HepG2 (cell line): ENCODE measurements at regions not wholly inside any gene's neighbourhood (a gene's known extent, or its start where the extent isn't known, plus 50 kb on each side); places are given as distances from the start of the nearest gene placed in this dataset.

Experiments
- ATAC-seq: fragments of 200-7000 bp; cut with Tn5 transposase; 3 replicates; pipeline ENCODE4 v1.9.1; 2020; ENCODE audit warnings: mild to moderate bottlenecking, moderate library complexity
- BruUV-seq: library from RNA; stranded (reverse); fragments of 400-500 nt; replicated peaks from 2 replicates; lab custom pipeline; 2021; lab: Mats Ljungman, UMichigan
- CTCF ChIA-PET: fragments of 300-600 bp; formaldehyde crosslinking; extraction: SDS; loops from one replicate; lab custom pipeline; 2021; ENCODE audit warnings: low total read pairs, inconsistent platforms, low intra/inter-chr PET ratio; lab: Yijun Ruan, JAX
- POLR2A ChIA-PET: fragments of 350-600 bp; sonication (Branson Sonifier 250); formaldehyde crosslinking; loops from one replicate; lab custom pipeline; 2020; ENCODE audit warnings: antibody characterized with exemption, inconsistent platforms; lab: Yijun Ruan, JAX
- DNase-seq: peaks from one replicate; pipeline ENCODE4 v3.0.0-alpha.2; 2015; ENCODE audit warnings: low spot score
- FAIRE-seq: peaks from 3 replicates; lab custom pipeline; 2011; peaks lifted over from hg19 to GRCh38; lab: Jason Lieb, UNC
- H2AFZ ChIP-seq: one replicate; pipeline ENCODE4 v1.6.1; 2011; ENCODE audit warnings: low read length, inconsistent platforms
- H3K27ac ChIP-seq: fragments of 300-600 bp; 3 replicates; pipeline ENCODE4 v1.8.0; 2011; ENCODE audit warnings: mixed run types, mild to moderate bottlenecking, mixed read lengths, low read length, inconsistent platforms; ENCODE audit not compliant: insufficient read depth; ENCODE audit errors: extremely low read length
- H3K27me3 ChIP-seq, 2 experiments: fragments of 200-600 bp in 1 of 2; 2 replicates in 1 of 2; 3 replicates in 1 of 2; pipeline versions ENCODE4 v1.6.0 to v1.8.0; 2011; ENCODE audit warnings: low read length in 2 of 2, mild to moderate bottlenecking in 2 of 2, moderate library complexity in 2 of 2, inconsistent platforms in 1 of 2; ENCODE audit not compliant: insufficient read depth in 2 of 2, control insufficient read depth in 1 of 2
- H3K36me3 ChIP-seq, 2 experiments: fragments of 200-600 bp in 1 of 2; replicated peaks in 1 of 2; 2 replicates in 1 of 2; 3 replicates in 1 of 2; pipeline versions ENCODE4 v1.5.1 to v1.8.0; 2011; ENCODE audit warnings: low read length in 2 of 2, inconsistent platforms in 1 of 2; ENCODE audit not compliant: insufficient read depth in 2 of 2, control insufficient read depth in 1 of 2
- H3K4me1 ChIP-seq: 2 replicates; pipeline ENCODE4 v1.5.1; 2012; ENCODE audit warnings: low read length, inconsistent platforms; ENCODE audit not compliant: insufficient read depth
- H3K4me2 ChIP-seq: 2 replicates; pipeline ENCODE4 v1.6.0; 2011; ENCODE audit warnings: low read depth, low read length, inconsistent platforms
- H3K4me3 ChIP-seq, 3 experiments: fragments of 200-600 bp in 1 of 3; sonication (generic), shearing (Covaris generic) in 1 of 3; replicated peaks in 1 of 3; 2 replicates each; pipeline ENCODE4 v1.5.1; 2011 to 2016; ENCODE audit warnings: low read length in 3 of 3, inconsistent platforms in 2 of 3, low read depth in 2 of 3, mild to moderate bottlenecking in 2 of 3, control low read depth in 1 of 3, mixed read lengths in 1 of 3; ENCODE audit not compliant: insufficient read depth in 1 of 3
- H3K79me2 ChIP-seq: one replicate; pipeline ENCODE4 v1.6.1; 2011; ENCODE audit warnings: low read length, inconsistent platforms; ENCODE audit not compliant: insufficient read depth
- H3K9ac ChIP-seq: 2 replicates; pipeline ENCODE4 v1.6.0; 2011; ENCODE audit warnings: mild to moderate bottlenecking, low read depth, low read length, inconsistent platforms; ENCODE audit not compliant: insufficient read depth
- H3K9me3 ChIP-seq: 2 replicates; pipeline ENCODE4 v1.5.1; 2012; ENCODE audit warnings: mild to moderate bottlenecking, low read length
- H4K20me1 ChIP-seq: 2 replicates; pipeline ENCODE4 v1.6.0; 2011; ENCODE audit warnings: inconsistent platforms, mild to moderate bottlenecking, low read length, moderate library complexity; ENCODE audit not compliant: insufficient read depth
- GABPA ChIP-seq, 2 experiments: IDR thresholded peaks; 2 replicates each; pipeline ENCODE4 v1.6.1; 2011 to 2016; ENCODE audit warnings: low read depth in 2 of 2, low read length in 1 of 2, missing biosample characterization in 1 of 2, missing genetic modification characterization in 1 of 2
- MAFK ChIP-seq, 2 experiments: IDR thresholded peaks in 1 of 2; conservative IDR thresholded peaks in 1 of 2; 2 replicates each; pipeline ENCODE4 v1.6.1; 2011; ENCODE audit warnings: improper control_type of control experiment in 2 of 2, low read length in 2 of 2
- PLRG1 ChIP-seq: fragments of 450-650 bp; conservative IDR thresholded peaks from 2 replicates; pipeline ENCODE4 v1.6.1; 2016
- SMAD1 ChIP-seq: sonication (generic); formaldehyde crosslinking; IDR thresholded peaks from 2 replicates; pipeline ENCODE4 v1.4.0; 2020; ENCODE audit warnings: missing genetic modification reagents, low read depth, mild to moderate bottlenecking, borderline replicate concordance
- TCF12 ChIP-seq, 2 experiments: fragments of 450-650 bp in 1 of 2; sonication (generic) in 1 of 2; formaldehyde crosslinking in 1 of 2; IDR thresholded peaks; 2 replicates each; pipeline versions ENCODE4 v1.6.1 to v1.8.0; 2017 to 2022; ENCODE audit warnings: antibody characterized with exemption in 1 of 2, mild to moderate bottlenecking in 1 of 2, missing genetic modification reagents in 1 of 2, moderate library complexity in 1 of 2
- ZNF569 ChIP-seq: sonication (generic); formaldehyde crosslinking; IDR thresholded peaks from 2 replicates; pipeline ENCODE4 v1.5.0; 2020; ENCODE audit warnings: mild to moderate bottlenecking, missing genetic modification reagents, moderate library complexity, borderline replicate concordance
- ZNF644 ChIP-seq: IDR thresholded peaks from 2 replicates; pipeline ENCODE4 v1.6.1; 2016; ENCODE audit warnings: low read depth
- ZNF703 ChIP-seq: sonication (generic); formaldehyde crosslinking; IDR thresholded peaks from 2 replicates; pipeline ENCODE4 v1.5.1; 2020; ENCODE audit warnings: missing genetic modification reagents, mild to moderate bottlenecking, moderate library complexity, borderline replicate concordance
- WGBS: methylation state at CpG from one replicate; pipeline ENCODE4 v1.1.6; 2017; ENCODE audit warnings: low lambda C conversion rate; 5-methylcytosine and 5-hydroxymethylcytosine counted together
- in situ Hi-C: cut with HindIII; loops from 2 replicates; pipeline ENCODE4 v1.10.0; 2017; ENCODE audit warnings: low pct_unique_long_range_greater_than_20kb; ENCODE audit not compliant: extremely low pct_ligation_motif_present
- intact Hi-C: fragments of 100-400 bp; cut with micrococcal nuclease; formaldehyde crosslinking; loops from one replicate; pipeline ENCODE4 v1.10.0; 2022; ENCODE audit not compliant: unreplicated experiment
- TF ChIP-seq, protein P1 (sequence below): sonication (generic); formaldehyde crosslinking; IDR thresholded peaks from 2 replicates; pipeline ENCODE4 v1.8.1; 2023; ENCODE audit warnings: missing genetic modification reagents, mild to moderate bottlenecking, borderline replicate concordance

DNA sequence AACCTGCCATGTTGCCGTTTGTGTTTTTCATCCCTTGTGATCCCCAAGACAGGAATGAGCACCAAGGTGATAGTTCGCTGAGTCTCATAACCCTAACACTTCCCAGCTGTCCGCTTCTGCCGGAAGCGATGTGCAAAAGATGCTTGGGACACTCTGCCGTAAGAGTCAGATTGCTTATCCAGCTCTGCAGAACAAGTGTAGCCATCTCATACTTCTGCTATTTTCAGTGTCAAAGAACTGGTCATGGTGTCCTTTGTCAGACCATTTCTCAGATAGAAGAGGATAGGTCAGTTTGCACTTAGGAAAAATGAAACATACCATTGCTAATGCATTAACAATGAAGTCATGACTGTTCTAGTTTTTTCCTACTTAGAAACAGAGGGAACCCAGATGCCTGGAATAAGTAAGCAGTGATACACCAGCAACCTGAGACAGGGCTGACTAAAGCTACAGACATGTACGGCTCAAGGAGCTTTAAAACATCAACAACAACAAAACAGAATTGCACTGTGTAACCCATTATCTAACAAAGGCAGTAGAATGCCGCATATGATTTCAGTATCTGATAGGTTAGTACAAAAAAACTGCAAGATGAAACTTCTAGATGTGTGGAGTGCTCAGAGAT lies 134.0 kb upstream of the IL12A start:
- no peak overlapping the region for H3K4me2 ChIP-seq
- H4K20me1 ChIP-seq = no peaks in the 10 kb centered on the region
- ATAC-seq = no peak
- no peaks in the 10 kb centered on the region for H3K9me3 ChIP-seq
- FAIRE-seq = no peak
- no peak overlapping the region for H3K9ac ChIP-seq
- H3K79me2 ChIP-seq = no peaks in the 10 kb centered on the region
- CTCF ChIA-PET = no interaction called here
- intact Hi-C loops = no loop called here
- no peak overlapping the region for H3K4me3 ChIP-seq
- H3K27me3 ChIP-seq = no peaks in the 10 kb centered on the region; a peak in 2 of 5 replicates
- no peak overlapping the region for H2AFZ ChIP-seq
- TF ChIP-seq ZNF703 (no peak), SMAD1 (CRISPR knock-in tag) (no peak), PLRG1 (no peak), GABPA (IDR thresholded peaks at IDR 0.05; ENCODE audit: low read depth, low read length) (no peak), GABPA (CRISPR knock-in tag; IDR thresholded peaks at IDR 0.05; ENCODE audit: low read depth) (no peak), ZNF644 (no peak)
- TF ChIP-seq, protein P1, sequence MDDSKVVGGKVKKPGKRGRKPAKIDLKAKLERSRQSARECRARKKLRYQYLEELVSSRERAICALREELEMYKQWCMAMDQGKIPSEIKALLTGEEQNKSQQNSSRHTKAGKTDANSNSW (CRISPR knock-in tag) = no peak
- no peak overlapping the region for H3K27ac ChIP-seq
- BruUV-seq = no TSS peak
- in situ Hi-C loops = no loop called here
- peak; percentile 3 for DNase-seq
- no peaks in the 10 kb centered on the region for H3K4me1 ChIP-seq
- POLR2A ChIA-PET = no interaction called here
- no peaks in the 10 kb centered on the region for H3K36me3 ChIP-seq
- 66% methylated on average over 8 of the region's 8 CpGs for WGBS

DNA sequence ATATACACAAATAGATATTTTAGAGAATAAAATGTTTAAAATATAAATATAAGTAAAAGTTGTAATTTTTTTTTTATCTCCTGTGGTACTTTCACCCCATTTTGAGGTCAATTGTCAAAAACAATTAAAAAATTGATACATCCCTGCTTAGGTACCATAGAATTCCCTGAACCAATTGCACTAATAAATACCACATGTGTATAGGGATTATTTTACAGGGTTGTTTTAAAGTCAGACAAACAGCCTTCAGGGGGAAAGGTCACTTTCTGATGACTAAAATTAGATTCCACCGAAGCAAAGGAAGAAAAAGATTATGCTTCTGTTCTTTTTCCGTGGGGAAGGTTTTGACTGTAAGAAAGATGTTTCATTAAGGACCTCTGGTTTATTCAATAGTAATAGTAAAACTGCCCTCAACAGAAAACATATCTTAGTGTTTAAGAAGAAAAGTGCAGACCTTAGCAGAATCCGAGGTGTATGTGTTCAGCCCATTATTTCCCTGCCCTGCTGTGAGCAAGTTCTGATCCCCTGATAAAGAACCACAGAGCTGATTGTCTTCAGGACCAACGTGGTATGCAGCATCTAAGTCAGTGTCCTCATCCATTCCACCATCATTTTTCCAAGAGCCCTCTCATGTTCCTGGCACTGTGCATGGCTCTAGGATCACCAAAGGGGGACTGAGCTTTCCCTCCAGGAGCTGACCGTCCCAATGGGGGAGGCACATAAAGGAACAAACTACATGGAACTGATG lies 132.9 kb upstream of the IL12A start:
- FAIRE-seq (no peak), DNase-seq (no peak), ATAC-seq (no peak)
- Histone ChIP-seq H4K20me1 (no peaks in the 10 kb centered on the region), H3K4me2 (no peak overlapping the region), H3K4me3 (no peak overlapping the region), H3K4me1 (no peaks in the 10 kb centered on the region), H3K27me3 (no peaks in the 10 kb centered on the region; a peak in 2 of 5 replicates), H3K9me3 (no peaks in the 10 kb centered on the region), H3K79me2 (no peaks in the 10 kb centered on the region), H3K9ac (no peak overlapping the region), H3K27ac (no peak overlapping the region), H2AFZ (no peak overlapping the region), H3K36me3 (no peaks in the 10 kb centered on the region)
- POLR2A ChIA-PET = no interaction called here
- in situ Hi-C loops (no loop called here), intact Hi-C loops (no loop called here)
- 37% methylated on average over 5 of the region's 5 CpGs for WGBS
- BruUV-seq = no TSS peak
- CTCF ChIA-PET = no interaction called here
- TF ChIP-seq ZNF569 (CRISPR knock-in tag) (no peak), MAFK (conservative IDR thresholded peaks at IDR 0.05 in 1 of 2, IDR thresholded peaks at IDR 0.05 in 1 of 2; ENCODE audit: low read length in 2 of 2) (peak in 1 of 2 experiments; percentile 31; a peak in 1 of 4 replicates), TCF12 (IDR thresholded peaks at IDR 0.05) (no peak), TCF12 (CRISPR knock-in tag; IDR thresholded peaks at IDR 0.05) (no peak)
